ENCODE measurements at regions not wholly inside any gene's neighbourhood (a gene's known extent, or its start where the extent isn't known, plus 50 kb on each side); places are given as distances from the start of the nearest gene placed in this dataset.

- Histone ChIP-seq H3K18ac (ENCODE audit: low read depth, low read length) (no peak overlapping the region), H4K8ac (ENCODE audit: low read depth in 2 of 2, low read length in 2 of 2) (no peak overlapping the region), H3K9me3 (ENCODE audit: control insufficient read depth, insufficient read depth, low read length) (no peaks in the 10 kb centered on the region), H3K4me3 (ENCODE audit: insufficient read depth, low read depth, low read length) (no peak overlapping the region), H3K23ac (ENCODE audit: low read depth, low read length) (no peak overlapping the region), H3K56ac (ENCODE audit: extremely low read depth, insufficient read depth, low read length) (no peak overlapping the region), H3K79me1 (ENCODE audit: low read depth in 1 of 2, low read length in 2 of 2) (no peaks in the 10 kb centered on the region), H4K91ac (ENCODE audit: insufficient read depth, low read depth, low read length) (no peak overlapping the region), H3K4ac (ENCODE audit: low read depth, low read length) (no peak overlapping the region), H4K20me1 (ENCODE audit: insufficient read depth, low read length) (no peaks in the 10 kb centered on the region), H3K36me3 (ENCODE audit: control insufficient read depth, insufficient read depth, low read length) (no peaks in the 10 kb centered on the region), H3K4me1 (ENCODE audit: control insufficient read depth, insufficient read depth, low read length) (no peaks in the 10 kb centered on the region), H2BK15ac (ENCODE audit: low read depth, low read length) (no peak overlapping the region), H2AK9ac (replicated peaks; ENCODE audit: low read depth, low read length, poor library complexity) (no peak overlapping the region), H3K9ac (ENCODE audit: low read depth, low read length) (no peak overlapping the region), H3K27me3 (ENCODE audit: control insufficient read depth, insufficient read depth, low read length) (peaks cover 4% of the 10 kb centered on the region), H2BK20ac (ENCODE audit: low read depth, low read length) (no peak overlapping the region), H2AK5ac (ENCODE audit: low read depth, low read length) (no peak overlapping the region), H2AFZ (replicated peaks; ENCODE audit: low read length, poor library complexity) (no peak overlapping the region), H3K4me2 (ENCODE audit: low read depth, low read length) (no peak overlapping the region), H2BK5ac (ENCODE audit: low read depth, low read length, poor library complexity, severe bottlenecking) (no peak overlapping the region), H3K27ac (ENCODE audit: insufficient read depth, low read length) (no peak overlapping the region), H3K9me1 (ENCODE audit: insufficient read depth, low read length) (no peaks in the 10 kb centered on the region), H4K5ac (ENCODE audit: low read depth, low read length) (no peak overlapping the region), H3K14ac (replicated peaks; ENCODE audit: low read depth, low read length) (no peak overlapping the region), H2BK120ac (ENCODE audit: low read depth, low read length) (no peak overlapping the region)
- DNase-seq, result no peak
- BruUV-seq (replicated peaks), result no TSS peak
- ATAC-seq (ENCODE audit: low read depth), result no peak
- ChIA-PET CTCF (no interaction called here), POLR2A (ENCODE audit: unreplicated experiment) (no interaction called here)
- in situ Hi-C loops (cut with MboI; ENCODE audit: low sequenced_read_pairs), result no loop called here
- TF ChIP-seq MAFK (IDR thresholded peaks at IDR 0.05; ENCODE audit: low read depth, low read length) (no peak), BHLHE40 (IDR thresholded peaks at IDR 0.05; ENCODE audit: low read depth, low read length) (no peak), RCOR1 (IDR thresholded peaks at IDR 0.05; ENCODE audit: insufficient replicate concordance, low read length) (no peak), POLR2A (IDR thresholded peaks at IDR 0.05; ENCODE audit: low read depth, low read length) (no peak), RFX5 (IDR thresholded peaks at IDR 0.05; ENCODE audit: low read depth, low read length) (no peak)
- WGBS, 2 experiments (ENCODE audit: extremely low coverage in 2 of 2, insufficient read length in 1 of 2), result 7% methylated on average over 2 of the region's 3 CpGs; no CpG with 5 or more reads in 1 of the 2 experiments
- dilution Hi-C loops (cut with HindIII; ENCODE audit: low sequenced_read_pairs, unreplicated experiment), result no loop called here
- intact Hi-C loops (cut with micrococcal nuclease), result no loop called here
Observed at GRCh38 chr1:168396940-168397684, 116.4 kb downstream of the TBX19 start.
